ENCODE measurements at regions not wholly inside any gene's neighbourhood (a gene's known extent, or its start where the extent isn't known, plus 50 kb on each side); places are given as distances from the start of the nearest gene placed in this dataset.

- DNase-seq (ENCODE audit: low read depth, low spot score): no peak
Observed at GRCh38 chr5:57853929-57854697, 371.5 kb upstream of the ACTBL2 start.

GRCh38 chr5:57850109-57850508 lies 367.5 kb upstream of the ACTBL2 start:
- no peak for DNase-seq (ENCODE audit: low read depth, low spot score)
- no peak overlapping the region for H3K4me3 ChIP-seq (ENCODE audit: low read length)

More at GRCh38 chr5:57853929-57854697, 371.5 kb upstream of the ACTBL2 start:
- H3K4me3 ChIP-seq (ENCODE audit: low read length): no peak overlapping the region

- DNase-seq (ENCODE audit: low read depth, low spot score): no peak
Observed at GRCh38 chr5:57845025-57845424, 362.4 kb upstream of the ACTBL2 start.

GRCh38 chr5:57844410-57844809 lies 361.8 kb upstream of the ACTBL2 start:
- no peak overlapping the region for H3K4me3 ChIP-seq (ENCODE audit: low read length)
- no peak for DNase-seq (ENCODE audit: low read depth, low spot score)

More at GRCh38 chr5:57845025-57845424, 362.4 kb upstream of the ACTBL2 start:
- no peak overlapping the region for H3K4me3 ChIP-seq (ENCODE audit: low read length)

GRCh38 chr5:57843059-57843367 lies 360.4 kb upstream of the ACTBL2 start:
- no peak for DNase-seq (ENCODE audit: low read depth, low spot score)
- no peak overlapping the region for H3K4me3 ChIP-seq (ENCODE audit: low read length)

DNA sequence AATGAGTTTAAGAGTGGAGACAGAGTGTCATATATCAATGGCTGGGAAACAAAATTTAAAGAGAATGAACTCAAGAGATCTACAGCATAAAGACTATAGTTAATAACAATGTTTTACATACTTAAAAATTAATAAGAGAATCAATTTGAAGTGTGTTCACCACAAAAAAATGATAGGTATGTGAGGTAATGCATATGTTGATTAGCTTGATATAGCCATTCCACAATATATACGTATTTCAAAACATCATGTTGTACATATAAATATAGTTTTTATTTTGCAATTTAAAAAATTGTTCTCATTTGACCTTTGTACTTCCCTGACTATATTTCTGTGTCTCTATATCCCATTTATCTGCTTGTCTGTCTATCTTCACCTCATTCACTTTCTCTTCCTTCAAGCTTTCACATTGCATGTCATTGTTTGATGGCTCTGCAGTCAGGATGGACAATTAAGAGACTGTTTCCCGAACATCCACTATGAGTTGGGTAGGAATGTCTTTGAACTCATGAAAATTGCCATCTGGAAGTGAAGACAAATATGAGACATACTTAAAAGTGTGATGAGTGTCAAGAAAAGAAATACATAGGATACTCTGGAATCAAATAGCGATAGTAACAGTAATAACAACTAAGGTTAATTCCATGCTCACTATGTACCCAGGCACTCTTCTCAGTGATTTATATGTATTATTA lies 359.9 kb upstream of the ACTBL2 start:
- no peak for DNase-seq (ENCODE audit: low read depth, low spot score)
- no peak overlapping the region for H3K4me3 ChIP-seq (ENCODE audit: low read length)

DNA sequence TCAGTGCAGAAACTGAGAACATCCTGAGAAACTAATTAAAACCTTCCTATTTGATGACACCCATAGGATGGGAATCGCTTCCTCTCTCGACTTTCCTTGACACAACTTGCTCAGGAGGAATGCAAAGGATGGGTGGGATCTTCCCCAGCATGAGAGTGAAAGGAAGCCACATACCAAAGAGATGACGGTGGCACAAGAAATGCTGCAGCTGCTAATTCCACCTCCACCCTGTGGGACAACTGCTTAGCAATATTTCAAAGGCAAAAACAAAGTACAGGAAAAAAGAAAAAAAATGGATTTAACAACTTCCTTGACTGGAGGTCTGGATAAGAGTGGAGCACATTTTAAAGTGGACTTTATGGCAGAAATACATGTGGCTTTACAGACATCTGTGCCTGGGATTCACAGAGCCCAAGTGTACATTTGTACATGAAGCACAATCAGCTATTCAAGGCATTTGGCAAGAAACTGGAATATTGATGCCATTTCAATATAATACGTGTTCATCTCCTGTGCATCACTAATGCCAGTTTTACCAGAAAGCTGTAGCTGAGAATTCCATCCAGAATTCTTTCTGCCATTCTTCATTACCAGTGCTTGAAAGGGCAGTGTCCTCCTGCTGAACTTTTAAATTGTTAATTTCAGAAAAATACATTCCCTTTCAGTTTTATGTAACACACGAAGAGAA lies 359.2 kb upstream of the ACTBL2 start:
- no peak overlapping the region for H3K4me3 ChIP-seq (ENCODE audit: low read length)
- DNase-seq (ENCODE audit: low read depth, low spot score): no peak

DNA sequence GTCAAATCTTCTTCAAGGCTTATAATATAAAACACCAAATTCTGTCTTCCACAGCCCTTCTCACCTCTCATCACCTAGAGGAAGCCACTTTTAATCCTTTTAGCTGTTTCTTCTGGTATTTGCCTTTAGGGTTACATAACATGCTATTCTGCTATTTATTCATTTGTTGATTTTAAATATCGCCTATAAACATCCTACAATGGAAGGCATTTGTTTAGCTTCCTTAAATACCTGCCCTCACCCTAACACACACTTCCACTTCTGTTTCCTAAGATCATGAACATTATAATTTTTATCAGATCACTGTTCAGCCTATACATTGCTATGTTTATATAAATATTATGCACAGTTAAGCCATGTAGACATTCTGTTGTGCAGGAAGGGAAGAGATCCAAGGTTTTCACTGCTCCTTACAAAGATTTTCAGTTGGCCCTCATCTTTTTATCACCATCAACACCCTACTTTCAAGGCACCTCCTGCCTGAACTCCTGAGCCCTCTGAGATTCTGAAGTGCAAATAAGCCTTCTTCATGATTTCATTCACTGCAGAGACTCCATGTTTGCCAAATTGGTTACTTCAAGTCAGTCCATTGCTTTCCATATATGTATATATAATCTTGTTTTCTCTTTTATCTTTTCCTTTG lies 356.9 kb upstream of the ACTBL2 start:
- DNase-seq (ENCODE audit: low read depth, low spot score): no peak
- no peak overlapping the region for H3K4me3 ChIP-seq (ENCODE audit: low read length)

- DNase-seq (ENCODE audit: low read depth, low spot score): no peak
- H3K4me3 ChIP-seq (ENCODE audit: low read length): no peak overlapping the region
Observed at GRCh38 chr5:57839025-57839424, 356.4 kb upstream of the ACTBL2 start.

DNA sequence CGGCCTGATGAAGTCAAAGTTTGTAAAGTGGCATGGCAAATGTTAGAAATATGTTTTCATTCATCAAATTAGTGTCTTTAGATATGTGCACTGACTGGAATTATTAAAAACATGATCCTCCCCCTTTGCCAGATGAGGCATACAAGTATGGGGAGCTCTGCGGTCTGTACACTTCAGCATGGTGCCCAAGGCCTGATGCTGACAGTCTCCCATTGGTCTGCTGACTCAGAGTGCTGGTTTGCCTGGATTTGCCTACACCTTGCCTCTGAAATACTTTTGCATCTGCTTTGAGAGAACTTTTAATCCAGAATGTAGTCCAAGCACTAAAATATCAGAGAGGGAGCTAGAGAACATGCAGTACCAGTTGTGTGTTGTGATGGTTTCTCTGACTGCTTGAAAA lies 354.3 kb upstream of the ACTBL2 start:
- DNase-seq (ENCODE audit: low read depth, low spot score): no peak
- no peak overlapping the region for H3K4me3 ChIP-seq (ENCODE audit: low read length)

- no peak for DNase-seq (ENCODE audit: low read depth, low spot score)
- H3K4me3 ChIP-seq (ENCODE audit: low read length): no peak overlapping the region
Observed at GRCh38 chr5:57836331-57836730, 353.7 kb upstream of the ACTBL2 start.

DNA sequence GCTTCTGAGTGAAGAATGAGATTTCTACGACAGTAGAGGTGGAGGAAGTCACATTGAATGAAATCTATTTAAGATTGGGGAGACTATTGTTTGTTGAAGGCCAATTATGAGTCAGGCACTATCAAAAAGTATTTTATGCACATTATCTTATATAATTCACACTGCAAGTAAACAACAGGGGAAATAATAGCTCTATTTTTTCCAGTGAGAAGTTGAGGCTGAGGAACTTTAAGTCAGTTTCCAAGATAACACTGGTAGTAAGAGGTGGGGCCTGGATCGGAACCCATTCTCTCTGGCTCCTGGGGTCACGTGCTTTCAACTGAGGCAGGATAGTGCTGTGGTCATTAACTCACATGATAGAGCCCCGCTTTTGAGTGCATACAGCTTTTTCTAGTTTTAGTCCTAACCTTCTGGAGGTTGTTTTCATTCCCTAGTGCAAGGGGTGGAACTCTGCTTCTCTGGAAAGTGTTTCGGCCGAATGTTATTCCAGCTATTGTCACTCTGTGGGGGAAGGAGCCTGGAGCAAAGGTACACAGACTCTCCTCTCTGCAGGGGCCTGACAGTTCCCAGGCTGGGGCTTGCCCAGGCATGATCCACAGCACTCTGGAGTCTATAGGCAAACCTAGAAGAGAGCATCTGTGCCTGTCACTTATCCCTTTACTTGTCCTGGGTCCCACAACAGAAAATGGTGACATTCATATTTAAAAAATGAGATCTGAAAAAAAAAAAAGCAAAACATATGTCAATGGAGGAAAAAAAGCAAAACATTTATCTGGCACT lies 352.4 kb upstream of the ACTBL2 start:
- no peak overlapping the region for H3K4me3 ChIP-seq (ENCODE audit: low read length)
- no peak for DNase-seq (ENCODE audit: low read depth, low spot score)

GRCh38 chr5:57833489-57833888 lies 350.9 kb upstream of the ACTBL2 start:
- no peak for DNase-seq (ENCODE audit: low read depth, low spot score)
- no peak overlapping the region for H3K4me3 ChIP-seq (ENCODE audit: low read length)

- no peak for DNase-seq (ENCODE audit: low read depth, low spot score)
- H3K4me3 ChIP-seq (ENCODE audit: low read length): no peak overlapping the region
Observed at GRCh38 chr5:57832875-57833274, 350.3 kb upstream of the ACTBL2 start.

DNA sequence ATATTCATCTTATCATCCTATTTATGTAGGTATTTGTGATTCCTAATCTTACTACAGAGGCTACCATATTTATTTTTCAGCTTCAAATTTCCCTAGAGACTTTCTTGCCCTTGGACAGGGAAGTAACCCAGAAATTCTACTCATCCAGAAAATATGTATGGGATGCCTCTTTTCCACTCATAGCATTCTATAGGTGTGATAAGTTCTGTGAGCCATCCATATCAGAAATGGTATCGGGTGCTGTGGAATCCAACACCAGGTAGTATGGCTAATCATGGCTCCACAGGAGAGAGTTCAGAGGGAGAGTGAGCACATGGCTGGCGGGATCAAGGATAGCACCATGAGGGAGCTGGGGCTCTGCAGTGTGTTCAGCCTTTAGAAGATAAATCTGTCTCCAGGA lies 349.3 kb upstream of the ACTBL2 start:
- DNase-seq (ENCODE audit: low read depth, low spot score): no peak
- no peak overlapping the region for H3K4me3 ChIP-seq (ENCODE audit: low read length)

- no peak overlapping the region for H3K4me3 ChIP-seq (ENCODE audit: low read length)
- DNase-seq (ENCODE audit: low read depth, low spot score): no peak
Observed at GRCh38 chr5:57831090-57831489, 348.5 kb upstream of the ACTBL2 start.

- DNase-seq (ENCODE audit: low read depth, low spot score): no peak
- no peak overlapping the region for H3K4me3 ChIP-seq (ENCODE audit: low read length)
Observed at GRCh38 chr5:57828221-57828620, 345.6 kb upstream of the ACTBL2 start.

GRCh38 chr5:57825031-57825686 lies 342.5 kb upstream of the ACTBL2 start:
- no peak for DNase-seq (ENCODE audit: low read depth, low spot score)
- no peak overlapping the region for H3K4me3 ChIP-seq (ENCODE audit: low read length)

DNA sequence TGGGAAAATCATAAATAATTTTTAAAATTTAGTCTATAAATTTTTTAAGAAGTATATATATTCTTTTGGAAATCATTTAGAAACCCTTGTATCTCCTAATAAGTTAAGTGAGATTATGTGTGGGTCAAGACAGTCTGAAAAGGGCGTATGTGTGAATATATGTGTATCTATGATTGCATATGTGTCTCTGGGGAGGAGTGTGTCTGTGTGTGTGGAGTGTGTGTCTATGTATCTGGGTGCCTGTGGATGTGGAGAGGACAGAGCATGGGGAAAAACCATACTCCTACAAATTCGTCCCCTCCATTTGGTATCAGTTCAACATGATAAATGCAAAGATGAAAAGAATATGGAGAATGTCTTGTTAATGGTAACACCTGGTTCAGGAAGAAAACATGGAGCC lies 342.0 kb upstream of the ACTBL2 start:
- H3K4me3 ChIP-seq (ENCODE audit: low read length): no peak overlapping the region
- no peak for DNase-seq (ENCODE audit: low read depth, low spot score)
